Limb (tissue), 2 donors: ENCODE measurements at regions not wholly inside any gene's neighbourhood (a gene's known extent, or its start where the extent isn't known, plus 50 kb on each side); places are given as distances from the start of the nearest gene placed in this dataset.
A peak's percentile ranks its signal among the peaks of the same experiment; 100 is the strongest.

Source experiments
- DNase-seq, 2 donors: peaks; one replicate each; pipeline ENCODE4 v3.0.0-alpha.2; 2016; ENCODE audit errors: extremely low spot score in 2 of 2

DNA sequence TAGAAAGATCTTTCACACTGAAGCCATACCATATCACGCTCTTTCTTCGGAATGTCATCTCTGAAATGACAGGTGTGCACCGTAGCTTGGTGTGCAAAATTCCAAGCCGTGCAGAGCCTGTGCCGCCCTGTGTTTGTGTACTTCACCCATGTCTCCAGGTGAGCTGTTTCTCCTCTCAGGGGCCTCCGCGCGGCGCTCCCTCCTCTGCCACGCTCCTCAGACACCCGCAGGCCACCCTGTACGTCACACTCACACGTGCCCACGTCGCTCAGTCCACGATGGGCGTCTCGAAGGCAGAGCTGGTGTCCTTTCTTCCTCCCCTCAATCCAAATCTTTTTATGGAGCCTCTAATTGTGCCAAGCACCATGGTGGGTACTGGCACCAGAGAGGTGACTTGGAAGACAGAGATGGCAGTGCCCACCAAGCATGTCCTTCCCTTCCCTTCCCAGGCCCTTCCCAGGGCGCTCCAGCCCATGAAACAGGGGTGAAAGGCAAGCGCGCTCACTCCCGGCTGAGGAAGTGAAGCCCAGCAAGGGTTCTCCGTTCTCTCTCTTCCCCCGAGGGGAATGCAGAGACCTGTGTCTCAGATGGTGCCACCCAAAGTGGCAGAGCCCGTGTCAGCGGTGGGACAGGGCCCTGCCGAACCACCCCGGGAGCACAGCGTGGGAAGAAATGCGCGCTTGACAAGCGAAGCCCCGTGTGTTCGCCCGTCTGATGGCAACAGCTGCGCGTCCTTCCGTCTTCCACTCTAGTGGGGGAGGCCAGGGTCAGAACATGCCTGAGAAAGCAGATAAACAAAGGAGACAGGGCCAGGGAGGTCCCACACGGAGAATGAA, 292.5 kb upstream of the SHH start:
- no peak for DNase-seq

GRCh38 chr7:156102267-156102666, 290.0 kb upstream of the SHH start:
- no peak for DNase-seq

- DNase-seq: no peak
Measured at GRCh38 chr7:156101355-156101754, 289.1 kb upstream of the SHH start.

GRCh38 chr7:156100086-156100485, 287.8 kb upstream of the SHH start:
- DNase-seq: peak in 1 of 2 donors; percentile 13

DNA sequence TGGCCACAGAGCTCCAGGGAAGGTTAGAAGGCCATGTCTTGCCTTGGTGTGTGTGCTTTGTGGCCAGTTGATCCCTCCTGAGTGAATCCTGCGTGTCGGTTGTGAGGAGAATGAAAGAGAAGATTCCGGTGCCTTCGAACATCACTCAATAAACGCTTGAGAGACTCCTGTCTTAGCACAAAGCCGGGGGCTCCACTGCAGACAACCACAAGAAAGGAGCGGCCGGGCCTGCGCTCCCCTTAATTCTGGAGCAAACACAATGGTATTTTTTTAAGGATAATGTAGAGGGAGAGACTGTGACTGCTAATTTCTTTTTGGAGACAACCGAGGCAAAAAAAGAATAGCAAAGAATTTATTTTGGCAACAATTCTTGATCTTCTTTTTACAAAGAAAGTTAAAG, 286.8 kb upstream of the SHH start:
- no peak for DNase-seq

- DNase-seq: peak in 1 of 2 donors; percentile 28
Measured at GRCh38 chr7:156096771-156097538, 284.7 kb upstream of the SHH start.

GRCh38 chr7:156095908-156096539, 283.8 kb upstream of the SHH start:
- no peak for DNase-seq

GRCh38 chr7:156094350-156095146, 282.3 kb upstream of the SHH start:
- DNase-seq: no peak

DNA sequence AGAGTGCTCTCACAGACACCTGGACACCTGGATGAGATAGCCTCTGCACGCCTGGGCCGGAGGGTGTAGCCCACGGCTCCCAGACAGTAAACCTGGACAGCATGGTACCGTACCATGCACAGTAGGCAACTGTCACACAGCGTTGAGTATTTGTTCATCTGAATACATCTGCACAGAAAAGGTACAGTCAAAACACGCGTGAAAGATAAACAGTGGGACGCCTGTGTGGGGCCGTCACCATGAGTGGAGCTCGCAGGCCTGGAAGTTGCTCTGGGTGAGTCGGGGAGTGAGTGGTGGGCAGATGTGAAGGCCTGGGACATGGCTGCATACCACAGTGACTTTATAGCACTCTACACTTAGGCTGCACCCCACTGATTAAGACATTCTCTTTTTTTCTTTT, 280.0 kb upstream of the SHH start:
- DNase-seq: no peak

GRCh38 chr7:156091519-156092080, 279.3 kb upstream of the SHH start:
- DNase-seq: no peak

DNA sequence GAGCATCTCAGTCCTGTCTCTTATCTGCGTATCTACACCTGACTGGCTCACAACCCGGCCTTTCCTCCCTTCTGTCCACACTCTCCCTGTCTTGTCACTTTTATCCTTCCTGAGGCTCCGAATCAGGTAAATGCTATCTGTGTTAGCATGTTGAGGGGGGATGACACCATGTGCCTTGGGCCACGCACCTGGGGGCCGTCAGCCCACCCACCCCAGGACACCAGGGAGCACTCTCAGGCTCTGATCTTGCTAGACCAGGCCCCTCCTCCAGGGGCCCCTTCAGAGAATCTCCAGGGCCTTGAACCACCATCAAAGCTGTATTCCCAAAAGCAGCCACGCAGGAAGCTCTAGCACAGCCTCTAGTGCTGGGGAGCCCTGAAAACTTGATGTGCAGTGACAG, 278.7 kb upstream of the SHH start:
- DNase-seq: no peak

GRCh38 chr7:156089222-156089621, 277.0 kb upstream of the SHH start:
- DNase-seq: no peak

GRCh38 chr7:156088115-156088514, 275.9 kb upstream of the SHH start:
- DNase-seq: no peak

DNA sequence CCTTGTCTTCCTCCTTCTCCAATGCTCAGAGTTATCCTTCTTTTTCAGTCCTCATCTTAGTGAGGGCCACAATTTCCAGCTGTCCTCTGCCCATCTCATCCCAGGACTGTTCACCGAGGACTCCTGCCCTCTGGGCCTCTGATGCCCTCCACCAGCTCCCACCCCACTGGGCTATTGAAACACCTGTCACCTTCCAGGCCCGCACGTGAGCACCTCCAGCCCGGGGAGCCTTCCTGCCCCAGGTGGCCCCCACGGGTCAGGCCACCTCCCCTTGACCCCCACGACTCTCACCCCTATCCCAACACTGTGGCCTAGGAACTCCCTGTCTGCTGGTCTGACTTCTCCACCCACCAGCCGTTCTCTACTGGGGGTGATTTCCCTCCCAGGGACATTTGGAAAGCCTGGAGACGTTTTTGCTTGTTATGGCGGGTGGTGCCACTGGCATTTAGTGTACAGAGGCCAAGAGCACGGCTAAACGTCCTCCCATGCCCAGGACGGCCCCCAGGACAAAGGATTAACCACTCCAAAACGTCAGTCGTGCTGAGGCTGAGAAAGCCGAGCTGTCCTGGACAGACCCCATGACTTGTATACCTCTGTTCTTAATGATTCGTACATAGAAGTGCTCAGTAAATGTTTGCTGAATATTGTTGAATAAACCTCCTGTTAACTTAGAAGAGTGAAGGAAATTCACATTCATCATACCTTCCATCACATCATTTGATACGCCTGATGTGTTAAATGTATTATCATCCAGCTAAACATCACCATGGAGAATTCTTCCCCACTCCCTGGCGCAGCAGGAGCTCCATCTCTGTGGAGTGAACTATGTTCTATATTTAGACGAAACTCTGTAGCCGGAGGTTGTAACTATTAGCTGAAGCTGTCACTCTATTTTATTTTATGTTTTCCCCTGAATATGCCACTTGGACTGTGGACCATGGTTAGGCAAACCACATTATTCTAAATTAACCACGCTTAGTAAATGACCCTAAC, 270.1 kb upstream of the SHH start:
- peak in 1 of 2 donors; percentile 23 for DNase-seq

DNA sequence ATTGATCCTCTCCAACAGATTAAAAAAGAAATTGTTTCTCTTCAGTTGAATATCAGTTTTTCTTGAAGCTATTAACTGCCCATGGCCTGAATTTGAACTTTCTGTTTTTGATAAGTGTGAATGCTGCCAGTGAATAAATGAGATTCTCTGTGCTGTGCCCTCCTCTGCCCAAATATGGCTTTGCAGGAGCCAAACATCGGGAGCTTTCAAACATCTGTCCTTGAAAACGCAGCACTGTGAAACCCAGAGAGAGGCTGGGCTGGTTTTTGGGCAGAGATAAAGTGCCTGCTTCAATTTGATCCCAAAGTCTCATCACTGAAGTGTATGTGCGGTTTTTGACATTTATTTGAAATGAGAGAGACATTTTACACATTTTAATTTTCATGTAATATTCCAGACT, 268.3 kb upstream of the SHH start:
- peak in 1 of 2 donors; percentile 12 for DNase-seq

- peak in 1 of 2 donors; percentile 6 for DNase-seq
Measured at GRCh38 chr7:156080046-156080445, 267.8 kb upstream of the SHH start.

DNA sequence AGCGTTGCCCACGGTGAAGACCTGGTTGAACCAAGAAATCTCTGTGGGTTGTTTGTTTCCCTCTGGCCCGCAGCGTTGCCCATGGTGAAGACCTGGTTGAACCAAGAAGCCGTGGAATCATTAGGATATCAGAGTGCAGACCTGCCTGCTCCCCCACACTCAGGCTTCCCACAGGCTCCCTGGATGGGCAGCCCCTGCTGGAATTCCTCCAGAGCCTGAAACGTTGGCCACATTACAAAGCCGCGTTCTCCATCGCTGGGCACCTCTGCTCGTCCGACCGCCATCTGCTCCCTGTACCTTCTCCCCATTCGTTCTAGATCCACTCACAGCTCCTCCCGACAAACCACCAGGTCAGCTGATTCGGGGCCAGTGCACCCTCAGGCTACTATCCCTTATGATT, 266.9 kb upstream of the SHH start:
- peak in 1 of 2 donors; percentile 9 for DNase-seq

DNA sequence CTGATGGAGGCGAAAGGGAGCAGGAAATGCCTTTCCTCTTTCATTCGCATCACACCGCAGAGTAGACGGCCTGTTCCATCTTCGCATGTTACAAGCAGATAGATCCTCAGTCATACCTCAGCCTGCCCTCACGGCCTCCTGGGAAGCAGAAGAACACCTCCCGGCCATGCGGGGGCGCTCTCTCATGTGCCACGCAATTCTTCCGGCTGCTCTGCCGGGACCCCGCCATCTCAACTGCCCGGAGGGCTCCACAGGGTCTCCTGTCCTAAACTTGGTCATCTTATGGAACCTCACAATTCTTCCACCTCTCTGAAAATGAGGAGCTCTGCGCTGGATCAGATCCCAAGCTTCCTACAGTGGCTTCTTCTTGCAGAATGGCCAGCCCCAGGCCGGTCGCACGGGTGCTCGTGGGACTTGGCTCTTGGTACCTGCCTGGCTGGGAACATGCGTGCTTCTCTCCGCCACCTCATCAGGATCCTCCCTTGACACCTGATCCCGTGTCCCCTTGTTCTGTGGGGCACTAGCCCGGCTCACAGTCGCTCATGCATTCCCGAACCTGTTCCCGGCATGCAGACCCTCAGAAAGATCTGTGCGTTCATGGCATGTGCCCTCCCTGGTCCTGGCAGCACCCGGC, 262.8 kb upstream of the SHH start:
- no peak for DNase-seq

DNA sequence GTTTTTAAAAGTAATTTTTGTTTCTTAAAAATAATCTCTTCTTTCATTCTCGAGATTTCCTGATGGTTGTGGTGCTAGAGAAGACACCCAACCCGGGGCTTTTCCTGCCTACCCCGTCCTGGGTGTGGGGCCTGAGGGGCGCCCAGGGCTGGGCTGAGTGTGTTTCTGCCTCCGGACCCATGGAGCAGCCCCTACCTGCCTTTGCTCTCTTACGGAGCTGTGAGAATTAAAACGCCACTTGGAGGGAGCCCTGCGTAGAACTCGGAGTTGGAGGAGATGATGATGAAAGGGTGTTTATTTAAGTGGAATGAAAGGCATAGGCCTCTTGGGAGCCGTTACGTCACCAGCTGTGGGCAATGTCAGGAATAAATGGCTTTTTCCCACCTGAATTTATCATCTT, 261.8 kb upstream of the SHH start:
- DNase-seq: peak in 1 of 2 donors; percentile 14
